ENCODE measurements at regions not wholly inside any gene's neighbourhood (a gene's known extent, or its start where the extent isn't known, plus 50 kb on each side); places are given as distances from the start of the nearest gene placed in this dataset.

DNA sequence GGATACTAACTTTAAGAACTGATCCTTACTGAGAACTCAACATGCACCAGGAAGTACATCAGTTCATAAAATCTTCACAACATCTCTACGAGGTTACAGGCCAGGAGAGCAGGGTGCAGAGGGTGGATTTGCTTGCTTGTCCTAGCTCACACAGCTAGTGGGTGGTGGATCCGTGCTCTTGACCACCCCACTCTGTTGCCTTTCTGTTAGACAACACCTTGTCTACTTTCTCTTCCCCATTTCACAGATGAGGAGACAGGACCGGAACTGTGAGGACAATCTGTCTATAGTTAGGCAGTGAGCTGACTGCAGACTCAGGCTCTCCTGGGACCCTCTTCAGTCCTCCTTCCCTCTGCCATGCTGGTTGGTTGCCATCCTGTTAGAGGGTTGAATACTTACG, 221.7 kb upstream of the TLE3 start:
- FAIRE-seq = peak; percentile 72
- no peak for DNase-seq (ENCODE audit: insufficient read length, low spot score)

DNA sequence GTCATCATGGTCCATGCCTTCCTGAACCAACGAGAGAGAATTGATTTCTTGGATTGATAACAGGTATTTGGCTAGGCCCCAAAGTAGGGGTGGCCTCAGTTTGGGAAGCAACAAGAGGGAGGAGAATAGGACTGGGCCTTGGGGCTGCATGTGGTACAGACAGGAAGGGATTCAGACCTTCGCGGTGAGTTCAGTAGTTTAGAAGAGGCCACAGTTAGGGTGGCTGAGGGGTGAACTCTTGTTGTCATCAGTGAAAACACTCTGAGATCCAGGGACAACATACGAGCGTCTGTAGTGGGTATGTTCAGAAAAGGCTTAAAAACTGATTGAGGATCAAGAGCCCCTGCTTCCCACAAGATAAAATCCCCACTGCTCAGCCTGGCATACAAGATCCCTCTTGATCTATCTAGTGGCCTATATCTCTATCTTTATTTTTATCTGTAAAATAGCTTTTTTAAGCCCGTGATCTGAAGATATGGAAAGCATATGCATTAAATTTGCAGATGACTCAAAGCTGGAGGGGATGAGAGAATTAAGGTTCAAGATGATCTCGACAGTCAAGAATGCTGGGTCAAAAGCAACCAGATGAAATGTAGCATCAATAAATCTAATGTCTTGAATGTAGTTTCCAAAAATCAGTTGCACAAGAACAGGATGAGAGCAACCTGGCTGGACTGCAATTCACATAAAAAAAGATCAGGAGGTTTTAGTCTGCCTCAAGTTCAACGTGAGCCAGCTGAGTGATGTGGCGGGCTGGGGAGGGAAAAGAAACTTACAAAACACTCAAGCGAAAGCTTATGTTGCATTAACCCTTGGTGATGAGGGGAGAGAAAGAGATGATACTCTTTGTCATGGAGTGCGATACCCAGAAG, 221.1 kb upstream of the TLE3 start:
- FAIRE-seq = no peak
- DNase-seq (ENCODE audit: insufficient read length, low spot score) = peak; percentile 61

DNA sequence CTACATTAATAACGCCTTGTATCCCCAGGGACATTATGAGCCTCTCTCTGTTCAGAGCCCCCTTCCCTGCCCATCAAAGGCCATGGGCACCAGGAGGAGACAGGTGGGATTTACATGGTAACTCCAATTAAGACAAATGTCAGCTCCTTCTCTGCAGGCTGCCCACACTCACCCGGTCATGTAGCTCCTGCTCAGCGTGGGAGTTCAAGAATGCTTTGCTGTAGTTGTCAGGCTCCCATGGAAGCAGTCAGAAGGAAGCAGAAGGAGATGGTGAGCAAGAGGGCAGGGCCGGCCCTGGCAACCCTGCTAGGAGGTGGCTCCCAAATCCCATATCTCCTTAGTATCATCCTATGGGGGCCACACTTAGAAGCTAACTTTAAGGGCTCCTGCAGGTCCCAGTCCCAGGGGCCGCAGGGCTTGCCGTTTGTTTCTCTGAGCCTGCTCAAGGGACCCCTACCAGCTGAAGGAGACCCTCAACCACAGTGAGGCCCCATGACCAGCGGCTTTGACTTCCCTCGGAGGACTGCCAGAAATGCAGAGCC, 218.4 kb upstream of the TLE3 start:
- FAIRE-seq (no peak), DNase-seq (ENCODE audit: insufficient read length, low spot score) (no peak)

DNA sequence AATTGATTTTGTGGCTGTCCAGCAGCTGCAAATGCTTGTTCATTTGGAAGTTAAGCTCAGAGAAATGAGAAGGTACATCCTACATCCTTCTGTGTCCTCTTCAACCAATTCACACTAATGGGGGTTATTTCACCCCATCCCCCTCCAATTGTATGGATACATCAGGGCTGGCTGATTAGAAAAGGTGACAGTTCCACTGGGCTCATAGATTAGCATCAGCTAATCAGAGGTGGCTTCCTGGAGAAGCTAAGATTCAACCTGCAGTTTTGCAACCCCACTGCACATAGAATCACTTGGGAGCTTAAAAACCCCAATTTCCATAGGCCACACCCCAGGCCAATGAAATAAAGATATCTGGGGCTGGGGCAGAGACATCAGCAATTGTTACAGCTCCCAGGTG, 217.7 kb upstream of the TLE3 start:
- DNase-seq (ENCODE audit: insufficient read length, low spot score) (no peak), FAIRE-seq (no peak)

DNA sequence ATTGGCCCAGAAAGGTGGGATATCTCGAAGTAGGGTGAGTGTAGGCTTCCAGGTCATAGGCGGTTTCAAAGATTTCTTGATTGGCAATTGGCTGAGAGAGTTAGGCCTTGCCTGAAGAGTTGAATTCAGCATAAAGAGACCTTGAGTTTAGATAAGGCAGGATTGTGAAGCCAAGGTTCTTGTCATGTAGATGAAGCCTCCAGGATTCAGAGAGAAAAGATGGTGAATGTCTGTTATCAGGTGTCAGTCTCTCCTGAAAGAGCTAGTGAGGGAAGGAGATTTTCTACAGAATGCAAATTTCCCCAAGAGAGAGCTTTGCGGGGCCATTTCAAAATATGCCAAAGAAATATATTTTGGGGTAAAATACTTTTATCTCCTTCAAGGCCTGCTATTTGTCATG, 217.0 kb upstream of the TLE3 start:
- DNase-seq (ENCODE audit: insufficient read length, low spot score) (no peak), FAIRE-seq (no peak)

DNA sequence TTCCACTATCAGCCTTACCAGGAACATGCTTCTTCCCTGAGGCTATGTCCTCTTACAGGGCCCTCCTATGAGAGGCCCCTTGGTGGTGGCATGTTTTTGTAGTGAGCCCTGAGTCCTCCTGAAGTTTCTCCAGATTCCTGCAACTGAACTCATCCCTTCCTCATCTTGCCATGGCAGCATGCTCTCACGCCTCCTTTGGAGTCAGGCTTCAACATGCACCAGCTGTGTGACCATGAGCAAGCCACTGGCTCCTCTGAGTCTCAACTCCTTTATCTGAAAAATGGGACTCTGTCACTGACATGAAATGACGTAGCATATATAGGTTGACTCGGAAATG, 216.3 kb upstream of the TLE3 start:
- no peak for FAIRE-seq

DNA sequence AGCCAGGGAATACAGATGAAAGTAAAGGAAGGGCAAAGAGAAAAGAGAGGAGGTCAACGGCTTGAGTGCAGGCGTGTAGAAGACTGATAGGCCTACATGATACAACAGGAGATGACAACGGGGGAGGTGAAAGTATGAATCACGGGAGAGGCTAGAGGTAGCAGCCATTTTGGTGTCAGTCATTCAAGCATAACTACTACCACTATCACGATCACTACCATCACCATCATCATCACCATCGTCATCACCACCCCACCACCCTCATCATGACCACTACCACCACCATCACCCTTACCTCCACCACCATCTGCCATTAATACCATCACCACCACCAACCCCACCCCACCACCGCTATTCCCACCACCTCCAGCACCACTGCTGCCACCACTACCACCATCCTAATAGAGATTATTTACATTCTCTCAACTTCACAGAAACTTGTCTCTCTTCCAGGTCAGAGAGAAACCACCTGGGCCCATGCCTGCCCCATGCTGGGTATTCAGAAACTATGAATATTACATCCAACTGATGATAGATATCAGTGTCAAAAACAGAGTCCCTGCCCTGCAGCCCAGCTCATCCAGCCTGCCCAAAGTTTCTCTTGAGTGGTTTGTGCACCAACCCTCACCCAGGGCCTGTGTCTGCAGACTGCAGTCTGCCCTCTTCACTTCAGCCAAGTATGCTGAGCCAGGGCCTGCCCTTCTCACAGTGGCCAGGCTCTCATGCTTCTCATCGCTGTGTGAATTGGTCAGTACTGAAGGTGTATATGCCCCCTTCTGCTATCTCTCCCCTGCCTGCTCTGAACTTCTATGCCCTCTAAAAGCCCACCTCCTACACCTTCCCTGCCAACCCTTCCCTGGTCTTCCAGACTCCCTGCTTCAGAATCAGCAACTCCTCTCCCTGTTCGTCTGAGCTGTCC, 215.6 kb upstream of the TLE3 start:
- peak; percentile 73 for FAIRE-seq
- no peak for DNase-seq (ENCODE audit: insufficient read length, low spot score)

More for the DNA sequence above, 216.3 kb upstream of the TLE3 start:
- DNase-seq (ENCODE audit: insufficient read length, low spot score) = no peak

DNA sequence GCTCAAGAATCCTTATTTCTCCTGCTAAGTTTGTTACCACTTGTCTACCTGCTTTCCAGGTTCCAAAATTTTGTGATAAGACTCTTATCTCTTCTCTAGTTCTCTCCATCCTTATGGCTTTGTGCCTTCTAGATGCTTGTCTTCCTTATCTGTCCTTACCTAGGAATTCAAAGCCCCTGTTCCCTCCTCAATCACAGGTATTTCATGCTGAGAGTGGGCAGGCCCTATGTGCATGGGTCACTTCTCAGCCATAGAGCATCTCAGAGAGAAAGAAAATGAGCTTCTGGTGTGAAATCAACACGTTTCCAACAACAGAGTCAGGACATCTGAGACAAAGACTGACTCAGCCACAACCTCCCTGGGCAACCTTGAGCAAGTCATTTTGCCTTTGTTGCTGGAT, 214.1 kb upstream of the TLE3 start:
- FAIRE-seq (no peak), DNase-seq (ENCODE audit: insufficient read length, low spot score) (no peak)

DNA sequence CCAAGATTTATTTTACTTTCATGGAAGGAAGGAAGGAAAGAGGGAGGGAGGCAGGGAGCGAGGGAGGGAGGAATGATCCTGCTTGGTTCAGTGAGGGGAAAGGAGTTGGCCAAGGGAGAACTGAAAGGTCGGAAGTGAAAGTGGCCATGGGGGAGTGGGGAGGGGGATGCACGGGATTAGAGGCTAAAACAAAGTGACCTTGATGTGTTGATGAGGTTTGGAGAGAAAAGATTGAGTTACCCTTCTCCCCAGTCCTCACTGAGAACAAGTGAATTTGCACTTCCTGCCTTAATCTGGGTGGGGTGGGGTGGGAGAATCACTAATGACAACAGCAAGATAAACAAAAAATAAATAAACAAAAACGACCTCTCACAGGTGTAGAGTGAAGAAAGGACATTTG, 212.0 kb upstream of the TLE3 start:
- FAIRE-seq (no peak), DNase-seq (ENCODE audit: insufficient read length, low spot score) (no peak)

DNA sequence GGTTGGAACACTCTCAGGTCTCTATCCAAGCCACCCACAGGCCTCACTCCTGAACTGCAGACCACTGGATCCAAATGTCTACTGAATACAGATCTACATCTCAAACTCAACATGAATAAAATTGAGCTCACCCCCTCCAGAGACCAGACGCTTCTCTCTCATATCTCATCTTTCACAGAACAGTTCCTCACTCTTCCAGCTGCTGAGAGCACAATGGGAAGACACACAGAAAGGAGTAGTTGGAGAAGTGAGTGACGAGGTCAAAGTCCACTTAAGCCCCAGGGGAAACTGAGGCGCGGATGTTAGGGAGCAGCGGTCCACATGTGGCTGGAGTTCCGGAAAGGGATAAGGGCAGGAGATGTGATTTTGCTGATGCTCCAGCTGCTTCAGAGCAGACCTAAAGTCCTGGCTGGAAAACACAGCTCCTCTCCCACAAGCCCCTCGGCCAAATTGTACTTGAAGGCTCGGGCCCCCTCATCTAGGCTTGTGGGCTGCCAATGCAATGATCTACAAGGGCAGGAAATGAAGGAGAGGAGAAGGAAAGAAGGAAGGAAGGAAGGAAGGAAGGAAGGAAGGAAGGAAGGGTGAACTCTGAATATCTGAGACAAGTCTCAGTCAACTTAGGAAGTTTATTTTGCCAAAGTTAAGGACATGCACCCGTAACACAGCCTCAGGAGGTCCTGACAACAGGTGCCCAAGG, 211.2 kb upstream of the TLE3 start:
- DNase-seq (ENCODE audit: insufficient read length, low spot score) = no peak
- no peak for FAIRE-seq

DNA sequence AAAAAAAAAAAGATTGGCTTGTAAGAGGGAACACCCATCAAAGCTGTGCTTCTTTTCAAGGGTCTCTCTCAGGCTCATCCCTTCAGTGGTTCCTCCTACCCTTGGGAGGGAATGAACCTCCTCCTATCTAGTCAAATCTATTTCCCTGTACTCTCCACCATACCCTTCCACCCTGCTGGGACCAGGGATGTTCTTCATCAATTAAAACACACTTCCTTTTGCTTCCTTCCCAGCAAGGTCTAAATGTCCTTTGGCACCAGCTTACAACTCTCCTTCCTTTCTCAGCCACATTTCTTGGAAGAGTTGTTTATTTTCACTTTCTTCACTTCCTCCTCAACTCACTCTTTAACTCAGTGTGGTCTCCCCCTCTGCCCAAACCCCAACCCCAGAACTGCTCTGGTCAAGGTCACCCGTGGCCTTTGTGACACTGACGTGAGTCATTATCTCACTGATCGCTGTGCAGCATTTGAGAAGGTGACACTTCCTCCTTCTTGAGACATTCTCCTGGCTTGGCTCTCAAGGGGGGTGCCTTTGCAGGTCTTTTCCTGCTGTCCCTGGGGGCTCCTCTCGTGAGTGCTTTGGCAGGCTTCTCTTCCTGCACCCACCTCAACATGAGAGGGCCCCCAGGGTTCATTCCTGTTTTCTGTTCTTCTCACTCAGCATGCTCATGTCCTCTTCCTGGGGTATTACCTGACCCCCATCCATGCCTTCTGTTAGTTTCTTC, 210.5 kb upstream of the TLE3 start:
- DNase-seq (ENCODE audit: insufficient read length, low spot score) (no peak), FAIRE-seq (no peak)

DNA sequence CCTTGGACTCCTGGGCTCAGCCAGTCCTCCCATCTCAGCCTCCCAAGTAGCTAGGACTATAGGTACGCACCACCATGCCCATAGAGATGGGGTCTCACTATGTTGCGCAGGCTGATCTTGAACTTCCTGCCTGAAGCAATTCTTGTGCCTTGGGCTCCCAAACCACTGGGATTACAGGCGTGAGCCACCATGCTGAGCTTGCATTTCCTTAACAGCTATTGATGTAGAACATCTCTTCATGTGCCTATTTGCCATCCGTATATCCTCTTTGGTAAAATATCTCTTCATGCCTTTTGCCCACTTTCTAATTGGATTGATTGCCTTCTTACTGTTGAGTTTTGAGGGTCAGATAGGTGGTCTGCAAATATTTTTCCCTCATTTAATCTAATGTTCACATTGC, 208.9 kb upstream of the TLE3 start:
- FAIRE-seq (no peak), DNase-seq (ENCODE audit: insufficient read length, low spot score) (no peak)

DNA sequence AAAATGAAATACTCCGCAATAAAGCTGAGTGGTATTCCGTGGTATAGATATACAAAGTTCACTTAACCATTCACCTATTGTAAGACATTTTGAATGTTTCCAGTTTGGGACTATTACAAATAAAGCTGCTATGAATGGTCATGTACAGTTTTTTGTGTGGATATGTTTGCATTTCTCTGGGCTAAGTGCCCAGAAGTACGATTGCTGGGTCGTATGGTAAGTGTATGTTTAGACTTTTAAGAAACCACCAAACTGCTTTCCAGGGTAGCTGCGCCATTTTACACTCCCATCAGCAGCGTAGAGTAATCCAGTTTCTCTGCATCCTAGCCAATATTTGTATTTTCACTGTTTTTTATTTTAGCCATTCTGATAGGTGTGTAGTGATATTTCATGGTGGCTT, 208.4 kb upstream of the TLE3 start:
- FAIRE-seq (no peak), DNase-seq (ENCODE audit: insufficient read length, low spot score) (no peak)

DNA sequence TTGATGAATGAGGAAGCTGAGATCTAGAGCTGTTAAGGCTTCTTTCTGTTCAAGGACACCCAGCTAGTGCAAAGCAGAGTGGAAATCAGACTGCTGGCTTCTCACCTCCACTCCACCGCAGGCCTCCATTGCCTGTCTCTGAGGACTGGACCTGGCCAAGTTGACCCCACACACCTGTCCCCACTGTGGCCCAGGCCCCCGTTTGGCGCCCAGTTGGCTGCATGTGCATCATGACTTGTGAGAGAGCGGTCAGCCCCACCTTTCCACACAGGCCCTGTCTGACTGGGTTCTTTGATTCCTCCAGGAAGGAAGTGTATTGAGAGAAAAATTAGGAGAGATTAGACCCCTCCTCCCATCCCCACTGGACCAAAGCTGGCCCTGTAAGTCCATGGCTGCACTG, 206.3 kb upstream of the TLE3 start:
- DNase-seq (ENCODE audit: insufficient read length, low spot score) = no peak
- no peak for FAIRE-seq

DNA sequence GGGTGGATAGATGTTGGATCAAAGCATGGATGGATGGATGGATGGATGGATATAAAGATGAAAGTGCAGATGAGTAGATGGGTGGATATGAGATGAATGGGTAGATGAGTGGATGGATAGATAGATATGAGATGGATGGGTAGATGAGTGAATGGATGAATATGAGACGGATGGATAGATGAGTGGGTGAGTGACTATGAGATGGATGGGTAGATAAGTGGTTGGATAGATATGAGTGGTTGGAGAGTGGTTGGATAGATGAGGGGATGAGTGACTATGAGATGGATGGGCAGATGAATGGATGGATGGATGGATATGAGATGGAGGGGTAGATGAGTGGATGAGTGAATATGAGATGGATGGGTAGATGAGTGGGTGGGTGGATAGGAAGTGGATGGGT, 204.6 kb upstream of the TLE3 start:
- FAIRE-seq = peak; percentile 81
- no peak for DNase-seq (ENCODE audit: insufficient read length, low spot score)

DNA sequence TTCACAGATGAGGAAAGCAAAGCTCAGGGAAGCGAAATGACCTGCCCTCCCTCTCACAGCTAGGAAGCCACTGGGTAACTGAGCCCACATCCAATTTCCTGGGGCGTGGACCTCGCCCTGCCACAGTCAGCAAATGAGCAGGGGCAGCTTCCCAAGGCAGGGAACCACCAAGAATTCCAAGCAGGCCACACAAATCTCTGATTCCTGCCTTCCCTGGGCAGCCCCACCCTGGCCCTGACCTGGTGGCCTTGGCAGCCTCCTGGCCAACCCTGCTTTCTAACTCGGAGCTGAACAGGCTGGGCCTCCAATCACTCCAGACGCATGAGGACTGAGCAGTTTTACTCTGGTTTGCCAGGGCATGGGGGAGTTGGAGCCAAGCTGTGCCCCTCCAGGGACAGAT, 203.7 kb upstream of the TLE3 start:
- FAIRE-seq = no peak

DNA sequence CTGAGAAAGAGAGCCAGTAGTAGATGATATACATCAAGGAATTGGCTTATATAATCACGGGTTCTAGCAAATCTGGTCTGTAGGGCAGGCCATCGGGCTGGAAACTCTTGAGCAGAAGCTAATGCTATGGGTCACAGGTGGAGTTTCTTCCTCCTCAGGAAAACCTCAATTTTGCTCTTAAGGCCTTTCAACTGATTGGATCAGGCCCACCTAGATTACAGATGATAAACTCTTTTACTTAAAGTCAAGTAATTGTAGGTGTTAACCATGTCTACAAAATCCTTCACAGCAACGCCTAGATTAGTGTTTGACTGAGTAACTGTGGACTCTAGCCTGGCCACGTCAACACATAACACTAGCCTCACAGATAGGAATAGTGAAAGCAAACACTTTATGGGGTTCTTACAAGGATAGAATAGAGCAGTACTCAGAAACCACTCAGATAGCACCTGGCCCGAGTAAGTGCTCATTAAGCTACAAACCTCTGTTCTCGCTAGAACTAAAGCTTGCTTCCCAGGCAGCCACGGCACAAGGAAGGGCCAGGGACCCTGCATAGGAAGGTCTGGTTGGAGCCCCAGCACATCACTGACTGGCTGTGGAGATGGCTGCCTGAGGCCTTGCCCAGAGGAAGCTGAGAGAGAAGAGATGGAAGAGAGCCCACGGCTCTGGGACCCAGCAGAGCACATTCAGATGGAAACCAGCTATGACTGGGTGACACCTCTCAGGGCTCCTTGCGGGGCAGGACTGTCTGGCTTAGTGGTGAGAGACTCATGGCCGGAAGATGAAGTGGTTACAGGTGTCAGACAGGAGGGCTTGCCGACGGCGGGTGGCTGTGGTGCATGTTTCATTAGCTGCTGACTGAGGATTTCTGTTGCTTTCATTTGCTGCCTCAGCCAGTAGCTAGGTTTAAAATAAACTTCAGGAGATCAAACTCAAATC, 202.5 kb upstream of the TLE3 start:
- FAIRE-seq = no peak
- no peak for DNase-seq (ENCODE audit: insufficient read length, low spot score)

More for the DNA sequence above, 203.7 kb upstream of the TLE3 start:
- DNase-seq (ENCODE audit: insufficient read length, low spot score) = no peak

DNA sequence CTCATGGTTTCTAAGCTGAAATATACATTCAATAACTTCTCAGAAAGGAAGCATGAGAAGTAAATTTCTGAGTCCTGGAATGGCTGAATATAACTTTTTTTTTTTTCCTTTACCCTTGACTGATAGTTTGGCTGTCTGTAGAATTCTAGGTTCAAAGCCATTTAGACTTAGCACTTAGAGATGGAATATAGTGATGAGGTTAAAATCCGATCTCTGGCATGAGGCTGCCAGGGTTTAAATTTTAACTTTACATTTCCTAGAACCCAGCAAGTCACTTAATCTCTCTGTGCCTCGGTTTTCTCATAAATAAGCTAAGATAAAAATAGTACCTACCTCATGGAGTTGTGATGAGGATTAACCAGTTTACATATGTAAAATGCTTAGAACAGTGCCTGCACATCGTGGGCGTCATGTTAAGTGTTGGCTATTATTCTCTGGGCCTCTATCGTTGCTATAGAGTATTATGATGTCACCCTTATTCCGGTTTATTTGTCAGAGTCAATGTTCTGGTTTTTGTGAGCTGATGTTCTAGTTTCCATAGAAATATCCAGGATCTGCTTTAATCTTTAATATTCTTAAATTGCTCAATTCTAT, 199.8 kb upstream of the TLE3 start:
- no peak for DNase-seq (ENCODE audit: insufficient read length, low spot score)
- FAIRE-seq = no peak

DNA sequence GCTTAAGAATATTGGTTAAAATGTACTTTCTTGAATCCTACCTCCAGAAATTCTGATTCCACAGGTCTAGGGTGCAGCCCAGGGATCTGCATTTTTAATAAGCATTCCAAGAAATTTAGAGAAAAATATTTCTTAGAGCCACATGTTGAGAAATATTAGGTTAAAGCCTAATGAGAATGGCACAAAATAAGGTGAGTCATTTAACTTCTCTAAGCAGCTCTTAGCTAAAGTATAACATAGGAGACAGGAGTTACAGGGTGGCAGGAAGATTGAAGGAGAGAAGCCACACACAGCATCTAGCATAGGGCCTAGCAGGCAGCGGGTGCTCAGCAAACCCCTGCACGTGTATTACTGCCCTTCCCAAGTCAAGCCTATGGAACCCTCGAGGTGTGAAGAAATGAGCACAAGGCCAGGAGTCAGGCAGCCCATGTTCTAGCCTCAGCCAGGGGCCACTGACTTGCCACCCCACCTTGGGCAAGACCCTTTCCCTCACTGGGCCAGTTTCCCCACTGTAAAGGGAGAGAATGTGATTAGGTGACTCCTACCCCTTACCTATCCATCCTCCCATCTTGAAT, 197.1 kb upstream of the TLE3 start:
- DNase-seq (ENCODE audit: insufficient read length, low spot score) (no peak), FAIRE-seq (no peak)
